ENCODE measurements at regions not wholly inside any gene's neighbourhood (a gene's known extent, or its start where the extent isn't known, plus 50 kb on each side); places are given as distances from the start of the nearest gene placed in this dataset.

GRCh38 chr1:222058249-222058648, 316.4 kb upstream of the DUSP10 start:
- Histone ChIP-seq H2BK120ac (ENCODE audit: low read depth, low read length, poor library complexity, severe bottlenecking) (no peak overlapping the region), H3K23ac (ENCODE audit: insufficient read length, low read depth, low read length) (no peak overlapping the region), H3K4me1 (ENCODE audit: insufficient read depth, low read length) (no peaks in the 10 kb centered on the region), H4K8ac (replicated peaks; ENCODE audit: insufficient read length, low read depth, low read length) (no peak overlapping the region), H3K27ac (ENCODE audit: insufficient read length, low read depth, low read length) (no peak overlapping the region), H3K9ac (ENCODE audit: extremely low read depth, insufficient read length, low read length) (no peak overlapping the region), H2BK12ac (ENCODE audit: insufficient read length, low read depth, low read length) (no peak overlapping the region), H3K27me3 (ENCODE audit: insufficient read depth, low read length) (no peaks in the 10 kb centered on the region), H2AFZ (ENCODE audit: low read length) (no peak overlapping the region), H3K23me2 (ENCODE audit: insufficient read length, low read depth, low read length, poor library complexity, severe bottlenecking) (no peaks in the 10 kb centered on the region), H3K56ac (ENCODE audit: insufficient read length, low read depth, low read length) (no peak overlapping the region), H2AK5ac (ENCODE audit: insufficient read length, low read length) (no peak overlapping the region), H3K9me3 (ENCODE audit: control insufficient read depth, low read depth, low read length) (no peaks in the 10 kb centered on the region), H3K4ac (ENCODE audit: low read depth, low read length) (no peak overlapping the region), H3K14ac (ENCODE audit: insufficient read depth, low read length) (no peak overlapping the region), H3K18ac (ENCODE audit: insufficient read length, low read depth, low read length) (no peak overlapping the region), H2BK5ac (ENCODE audit: insufficient read length, low read length) (no peak overlapping the region), H3K79me2 (ENCODE audit: insufficient read depth, low read length) (no peaks in the 10 kb centered on the region), H3K79me1 (ENCODE audit: insufficient read depth, low read depth, low read length, poor library complexity, severe bottlenecking) (no peaks in the 10 kb centered on the region), H4K20me1 (ENCODE audit: control insufficient read depth, insufficient read depth, insufficient read length) (no peaks in the 10 kb centered on the region), H3T11ph (ENCODE audit: low read length) (no peak overlapping the region), H4K91ac (ENCODE audit: insufficient read length, low read depth, low read length) (no peak overlapping the region), H3K4me2 (ENCODE audit: insufficient read depth, insufficient read length, low read length) (no peak overlapping the region), H2BK15ac (ENCODE audit: low read depth, low read length) (no peak overlapping the region), H2BK20ac (ENCODE audit: low read depth, low read length, poor library complexity, severe bottlenecking) (no peak overlapping the region), H4K5ac (ENCODE audit: insufficient read length, low read depth, low read length) (no peak overlapping the region)
- no CpG with 5 or more reads among the region's 2 CpGs for WGBS (ENCODE audit: extremely low coverage, insufficient read length, low lambda C conversion rate)
- Mint-ChIP-seq H3K4me3 (no peak overlapping the region), H3K4me1 (no peaks in the 10 kb centered on the region; a peak in 1 of 4 replicates), H3K36me3 (ENCODE audit: insufficient read depth in 1 of 3, low read depth in 3 of 3) (peaks cover 0 to 2% (median 2%) of the 10 kb centered on the region in 3 experiments; a peak in 1 of 7 replicates), H3K27ac (no peak overlapping the region), H3K27me3 (ENCODE audit: low read depth) (no peaks in the 10 kb centered on the region; the same call in 1 of the 2 replicates), H3K9me3 (peaks cover 2 to 3% of the 10 kb centered on the region in 2 experiments; a peak in 2 of 5 replicates)
- no peak for DNase-seq
- no peak for TF ChIP-seq CTCF (conservative IDR thresholded peaks at IDR 0.05)
